Endodermal cell (in vitro differentiated cells): ENCODE measurements at regions not wholly inside any gene's neighbourhood (a gene's known extent, or its start where the extent isn't known, plus 50 kb on each side); places are given as distances from the start of the nearest gene placed in this dataset.

Source experiments
- DNase-seq: peaks from one replicate; pipeline ENCODE4 v3.0.0-alpha.2; 2017
- H3K27ac ChIP-seq: 2 replicates; pipeline ENCODE4 v1.5.1; 2013; ENCODE audit warnings: mild to moderate bottlenecking, low read depth, low read length, moderate library complexity
- H3K27me3 ChIP-seq: 2 replicates; pipeline ENCODE4 v1.6.1; 2013; ENCODE audit warnings: mild to moderate bottlenecking, low read length, moderate library complexity; ENCODE audit not compliant: insufficient read depth, control insufficient read depth, poor library complexity, severe bottlenecking
- H3K36me3 ChIP-seq: 2 replicates; pipeline ENCODE4 v1.7.0; 2013; ENCODE audit warnings: mild to moderate bottlenecking, low read length, moderate library complexity; ENCODE audit not compliant: control insufficient read depth, insufficient read depth
- H3K4me1 ChIP-seq: one replicate; pipeline ENCODE4 v1.7.0; 2013; ENCODE audit warnings: low read length; ENCODE audit not compliant: control insufficient read depth, insufficient read depth
- H3K4me3 ChIP-seq: 2 replicates; pipeline ENCODE4 v1.5.1; 2013; ENCODE audit warnings: mild to moderate bottlenecking, low read length, moderate library complexity
- H3K9ac ChIP-seq: 2 replicates; pipeline ENCODE4 v1.6.1; 2013; ENCODE audit warnings: mild to moderate bottlenecking, low read length, moderate library complexity; ENCODE audit not compliant: poor library complexity, severe bottlenecking; ENCODE audit errors: extremely low read depth
- H3K9me3 ChIP-seq: 2 replicates; pipeline ENCODE4 v1.6.1; 2013; ENCODE audit warnings: mild to moderate bottlenecking, low read length, moderate library complexity; ENCODE audit not compliant: control insufficient read depth
- H3K27ac Mint-ChIP-seq: 2 replicates; pipeline ENCODE4 v1.8.0; 2020; ENCODE audit warnings: mixed read lengths
- H3K27me3 Mint-ChIP-seq: 2 replicates; pipeline ENCODE4 v1.8.0; 2021; ENCODE audit warnings: mild to moderate bottlenecking, mixed read lengths; ENCODE audit not compliant: insufficient read depth
- H3K36me3 Mint-ChIP-seq: 2 replicates; pipeline ENCODE4 v1.8.0; 2020; ENCODE audit warnings: low read depth, mixed read lengths
- H3K4me1 Mint-ChIP-seq: 2 replicates; pipeline ENCODE4 v1.8.0; 2020; ENCODE audit warnings: mixed read lengths
- H3K4me3 Mint-ChIP-seq: 2 replicates; pipeline ENCODE4 v1.8.0; 2020; ENCODE audit warnings: mild to moderate bottlenecking, moderate library complexity, mixed read lengths
- H3K9me3 Mint-ChIP-seq: 2 replicates; pipeline ENCODE4 v1.8.0; 2020; ENCODE audit warnings: mild to moderate bottlenecking, mixed read lengths
- CTCF ChIP-seq: fragments of 200-600 bp; sonication (generic); conservative IDR thresholded peaks from 2 replicates; pipeline ENCODE4 v1.5.0; 2021; ENCODE audit warnings: antibody characterized with exemption, mild to moderate bottlenecking
- WGBS, 2 experiments: methylation state at CpG; one replicate each; pipeline versions ENCODE4 v1.1.5 to v1.1.7; 2013; ENCODE audit warnings: missing lambda C conversion rate in 2 of 2, mixed read lengths in 1 of 2; ENCODE audit not compliant: insufficient coverage in 1 of 2, insufficient read length in 1 of 2; 5-methylcytosine and 5-hydroxymethylcytosine counted together

- H3K36me3 ChIP-seq: no peaks in the 10 kb centered on the region
- H3K4me1 Mint-ChIP-seq: no peaks in the 10 kb centered on the region
- no peak overlapping the region for H3K27ac ChIP-seq
- no peaks in the 10 kb centered on the region for H3K27me3 ChIP-seq
- no peaks in the 10 kb centered on the region for H3K4me1 ChIP-seq
- H3K9me3 Mint-ChIP-seq: no peaks in the 10 kb centered on the region
- no peaks in the 10 kb centered on the region for H3K27me3 Mint-ChIP-seq
- H3K4me3 Mint-ChIP-seq: no peak overlapping the region
- H3K36me3 Mint-ChIP-seq: no peaks in the 10 kb centered on the region
- no peak overlapping the region for H3K4me3 ChIP-seq
- no peak overlapping the region for H3K27ac Mint-ChIP-seq
- no peak for DNase-seq
- TF ChIP-seq CTCF: no peak
- H3K9ac ChIP-seq: no peak overlapping the region
- no peaks in the 10 kb centered on the region for H3K9me3 ChIP-seq
- WGBS, 2 experiments: 96 to 97% methylated on average over 25 to 29 of the region's 29 CpGs
These were observed 122.2 kb upstream of the NXPH2 start for GRCh38 chr2:138902239-138902871.

- Histone ChIP-seq H3K9me3 (no peaks in the 10 kb centered on the region), H3K27me3 (no peaks in the 10 kb centered on the region), H3K9ac (no peak overlapping the region), H3K4me3 (no peak overlapping the region), H3K4me1 (no peaks in the 10 kb centered on the region), H3K27ac (no peak overlapping the region), H3K36me3 (no peaks in the 10 kb centered on the region)
- Mint-ChIP-seq H3K36me3 (no peaks in the 10 kb centered on the region), H3K9me3 (no peaks in the 10 kb centered on the region), H3K4me1 (no peaks in the 10 kb centered on the region), H3K27me3 (no peaks in the 10 kb centered on the region), H3K27ac (no peak overlapping the region), H3K4me3 (no peak overlapping the region)
- 86 to 97% methylated on average over 5 to 11 of the region's 11 CpGs for WGBS, 2 experiments
- no peak for DNase-seq
- TF ChIP-seq CTCF: no peak
These were observed 121.3 kb upstream of the NXPH2 start for GRCh38 chr2:138901530-138901929.

GRCh38 chr2:138898855-138899254 is 118.7 kb upstream of the NXPH2 start:
- H3K4me1 Mint-ChIP-seq: no peaks in the 10 kb centered on the region
- H3K4me3 Mint-ChIP-seq: no peak overlapping the region
- TF ChIP-seq CTCF: no peak
- no peak overlapping the region for H3K4me3 ChIP-seq
- no peaks in the 10 kb centered on the region for H3K9me3 ChIP-seq
- no peaks in the 10 kb centered on the region for H3K27me3 ChIP-seq
- no peaks in the 10 kb centered on the region for H3K4me1 ChIP-seq
- no peaks in the 10 kb centered on the region for H3K36me3 ChIP-seq
- H3K9me3 Mint-ChIP-seq: no peaks in the 10 kb centered on the region
- no peak for DNase-seq
- H3K27ac Mint-ChIP-seq: no peak overlapping the region
- no peak overlapping the region for H3K9ac ChIP-seq
- H3K36me3 Mint-ChIP-seq: no peaks in the 10 kb centered on the region
- no peak overlapping the region for H3K27ac ChIP-seq
- H3K27me3 Mint-ChIP-seq: no peaks in the 10 kb centered on the region
